SU-DHL-6 (cell line): ENCODE measurements at regions not wholly inside any gene's neighbourhood (a gene's known extent, or its start where the extent isn't known, plus 50 kb on each side); places are given as distances from the start of the nearest gene placed in this dataset.

Experiments
- CTCF ChIP-seq: fragments of 200-600 bp; sonication (generic); IDR thresholded peaks from one replicate; pipeline ENCODE4 v1.5.1; 2017; ENCODE audit warnings: antibody characterized with exemption, mild to moderate bottlenecking, low read length, moderate library complexity; ENCODE audit not compliant: insufficient read depth, poor library complexity, severe bottlenecking
- EZH2phosphoT487 ChIP-seq: fragments of 200-600 bp; sonication (generic), shearing (Covaris generic); conservative IDR thresholded peaks from 2 replicates; pipeline ENCODE4 v1.6.1; 2018; ENCODE audit warnings: mild to moderate bottlenecking, antibody characterized with exemption, low read length, moderate library complexity, mixed read lengths

- no peak for TF ChIP-seq EZH2phosphoT487
- TF ChIP-seq CTCF = no peak
Observed at GRCh38 chr3:153445817-153446216, 283.8 kb downstream of the RAP2B start.
